Psoas muscle (tissue), 7 donors: ENCODE measurements at regions not wholly inside any gene's neighbourhood (a gene's known extent, or its start where the extent isn't known, plus 50 kb on each side); places are given as distances from the start of the nearest gene placed in this dataset.

Experiments used
- ATAC-seq, 4 donors: fragments of 200-7000 bp; cut with Tn5 transposase; one replicate each; pipeline ENCODE4 v1.9.1; 2020; ENCODE audit warnings: moderate library complexity in 3 of 4, mild to moderate bottlenecking in 2 of 4
- DNase-seq, 2 donors: peaks; one replicate each; pipeline ENCODE4 v3.0.0-alpha.2; 2020
- H3K27ac ChIP-seq: fragments of 200-600 bp; one replicate; pipeline ENCODE4 v1.8.0; 2022
- H3K27me3 ChIP-seq, 3 donors: fragments of 200-600 bp in 1 of 3; one replicate each; pipeline versions ENCODE4 v1.6.1 to v1.8.0; 2013 to 2022; ENCODE audit warnings: low read length in 2 of 3, mild to moderate bottlenecking in 2 of 3, moderate library complexity in 1 of 3; ENCODE audit not compliant: insufficient read depth in 3 of 3
- H3K36me3 ChIP-seq, 2 donors: fragments of 200-600 bp in 1 of 2; one replicate each; pipeline versions ENCODE4 v1.6.1 to v1.8.0; 2013 to 2022; ENCODE audit warnings: low read depth in 1 of 2, mild to moderate bottlenecking in 1 of 2, moderate library complexity in 1 of 2; ENCODE audit not compliant: insufficient read depth in 1 of 2
- H3K4me1 ChIP-seq: fragments of 200-600 bp; one replicate; pipeline ENCODE4 v1.8.0; 2022
- H3K4me3 ChIP-seq: fragments of 200-600 bp; one replicate; pipeline ENCODE4 v1.8.0; 2022; ENCODE audit warnings: mild to moderate bottlenecking
- H3K9me3 ChIP-seq: fragments of 200-600 bp; one replicate; pipeline ENCODE4 v1.8.0; 2022
- CTCF ChIP-seq: fragments of 200-600 bp; IDR thresholded peaks from one replicate; pipeline ENCODE4 v1.8.0; 2022; ENCODE audit warnings: antibody characterized with exemption
- WGBS, 3 donors: extraction: QIAGEN DNeasy Blood & Tissue Kit; methylation state at CpG; one replicate each; pipeline versions ENCODE4 v1.1.6 to v1.1.7; 2013; 5-methylcytosine and 5-hydroxymethylcytosine counted together
- intact Hi-C, 2 donors: fragments of 100-400 bp; cut with DNase I; formaldehyde crosslinking; loops; one replicate each; pipeline versions ENCODE4 v1.11.0 to v1.14.2; 2022
- donor health status: healthy with polysubstance abuse.
- donor health status: DM: no; HTN: no; CAD: no; lungs with moderate emphysema.
- donor health status: Bipolar disorder and iron deficiency.
- donor health status: healthy.
- donor health status: DM: yes; HTN: yes; CAD: no.
- donor health status: DM: no; HTN: no; CAD: no.
- donor health status: DM: yes; HTN: yes; CAD: no.

GRCh38 chr9:89730715-89731114 is 125.9 kb downstream of the GADD45G start:
- 95 to 96% (median 95%) methylated on average over 17 of the region's 17 CpGs for WGBS, 3 donors
- H3K27ac ChIP-seq, result no peak overlapping the region
- no peak for ATAC-seq
- H3K4me3 ChIP-seq, result no peak overlapping the region
- H3K27me3 ChIP-seq, result no peaks in the 10 kb centered on the region
- H3K9me3 ChIP-seq, result no peaks in the 10 kb centered on the region
- intact Hi-C loops, result loop anchor here (5.0 kb wide), 2 partner anchors 43 to 108 kb away; no protein-coding TSS in a partner anchor
- DNase-seq, result no peak
- H3K4me1 ChIP-seq, result peaks cover 22% of the 10 kb centered on the region
- no peak for TF ChIP-seq CTCF
- no peaks in the 10 kb centered on the region for H3K36me3 ChIP-seq

DNA sequence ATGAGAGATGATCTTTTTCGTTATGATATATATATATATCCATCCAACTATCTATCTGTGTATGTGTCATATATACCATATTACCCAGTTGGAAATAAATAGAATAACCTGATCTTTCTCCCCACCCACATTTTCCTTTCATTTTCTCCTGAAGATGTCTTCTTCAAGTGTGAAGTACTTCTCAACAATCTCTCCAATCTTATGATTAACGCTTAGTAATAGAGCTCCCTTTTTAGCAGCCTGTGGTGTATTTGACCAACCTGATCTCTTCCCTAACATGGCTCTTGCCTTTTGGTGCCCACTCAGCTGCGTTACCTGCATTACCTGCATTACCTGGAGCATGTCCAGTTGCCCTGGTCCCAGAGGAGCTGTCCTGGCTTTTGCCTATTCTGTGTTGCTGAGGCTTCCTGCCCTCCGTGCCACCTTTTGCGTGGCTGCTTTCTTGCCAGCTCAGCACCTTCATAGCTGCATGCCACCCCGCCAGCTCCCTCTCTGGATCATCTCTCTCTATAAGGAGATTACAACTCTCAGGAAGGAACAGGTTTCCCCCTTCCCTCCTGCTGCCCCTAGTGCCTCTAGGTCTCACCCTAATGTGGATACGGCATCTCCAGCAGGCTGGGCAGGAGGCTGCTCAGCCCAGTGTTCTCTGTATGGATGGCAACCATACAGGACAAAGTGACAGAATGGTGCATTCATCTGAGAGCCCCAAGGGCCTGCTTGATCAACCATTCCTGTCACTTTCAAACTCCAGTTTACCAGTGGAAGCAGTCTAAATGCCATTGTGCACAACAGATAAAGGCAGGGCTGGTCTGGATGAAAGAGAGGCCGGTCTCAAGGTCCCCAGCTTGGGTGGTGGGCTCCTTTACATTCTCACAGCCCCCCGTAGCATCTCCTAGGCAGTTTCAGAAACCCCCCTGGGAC is 126.7 kb downstream of the GADD45G start:
- H3K4me3 ChIP-seq, result no peak overlapping the region
- peaks cover 22% of the 10 kb centered on the region for H3K4me1 ChIP-seq
- DNase-seq, result no peak
- H3K27ac ChIP-seq, result no peak overlapping the region
- no peak for TF ChIP-seq CTCF
- H3K36me3 ChIP-seq, result no peaks in the 10 kb centered on the region
- intact Hi-C loops, result loop anchor here (5.0 kb wide), 2 partner anchors 44 to 109 kb away; no protein-coding TSS in a partner anchor
- no peaks in the 10 kb centered on the region for H3K9me3 ChIP-seq
- peak in 1 of 4 donors; percentile 9 for ATAC-seq
- WGBS, 3 donors, result 80 to 91% (median 85%) methylated on average over 9 of the region's 9 CpGs
- H3K27me3 ChIP-seq, result no peaks in the 10 kb centered on the region

- Histone ChIP-seq H3K4me1 (peaks cover 22% of the 10 kb centered on the region), H3K4me3 (no peak overlapping the region), H3K36me3 (no peaks in the 10 kb centered on the region), H3K27me3 (no peaks in the 10 kb centered on the region), H3K9me3 (no peaks in the 10 kb centered on the region), H3K27ac (no peak overlapping the region)
- DNase-seq (no peak), ATAC-seq (peak; percentile 70 to 87 (median 74))
- WGBS, 3 donors, result 16 to 28% (median 17%) methylated on average over 5 of the region's 5 CpGs
- intact Hi-C loops, result loop anchor here (5.0 kb wide), 2 partner anchors 45 to 110 kb away; no protein-coding TSS in a partner anchor
- no peak for TF ChIP-seq CTCF
Measured at GRCh38 chr9:89732295-89732938, 127.6 kb downstream of the GADD45G start.

GRCh38 chr9:89732939-89733324 is 128.1 kb downstream of the GADD45G start:
- H3K27me3 ChIP-seq, result no peaks in the 10 kb centered on the region
- TF ChIP-seq CTCF, result no peak
- H3K4me1 ChIP-seq, result peaks cover 24% of the 10 kb centered on the region
- ATAC-seq (no peak), DNase-seq (no peak)
- no peak overlapping the region for H3K4me3 ChIP-seq
- intact Hi-C loops, result loop anchor here (5.0 kb wide), 2 partner anchors 46 to 111 kb away; no protein-coding TSS in a partner anchor
- 84 to 95% (median 88%) methylated on average over 2 of the region's 2 CpGs for WGBS, 3 donors
- no peak overlapping the region for H3K27ac ChIP-seq
- no peaks in the 10 kb centered on the region for H3K9me3 ChIP-seq
- no peaks in the 10 kb centered on the region for H3K36me3 ChIP-seq
